Vagina (tissue), 2 donors: ENCODE measurements at regions not wholly inside any gene's neighbourhood (a gene's known extent, or its start where the extent isn't known, plus 50 kb on each side); places are given as distances from the start of the nearest gene placed in this dataset.

Source experiments
- DNase-seq, 2 donors: peaks; one replicate each; pipeline ENCODE4 v3.0.0-alpha.2; 2017; ENCODE audit errors: extremely low spot score in 2 of 2
- H3K27ac ChIP-seq: fragments of 200-600 bp; sonication (generic); one replicate; pipeline ENCODE4 v1.5.1; 2019
- H3K27me3 ChIP-seq: fragments of 200-600 bp; sonication (generic); one replicate; pipeline ENCODE4 v1.5.1; 2019
- H3K36me3 ChIP-seq, 2 donors: fragments of 200-600 bp; sonication (generic); one replicate each; pipeline ENCODE4 v1.5.1; 2017 to 2019
- H3K4me1 ChIP-seq: fragments of 200-600 bp; sonication (generic); one replicate; pipeline ENCODE4 v1.5.1; 2019
- H3K4me3 ChIP-seq, 2 donors: fragments of 200-600 bp; sonication (generic); 1 replicate in 1 of 2; 2 replicates in 1 of 2; pipeline ENCODE4 v1.5.1; 2016 to 2019
- H3K9me3 ChIP-seq: fragments of 200-600 bp; sonication (generic); one replicate; pipeline ENCODE4 v1.5.1; 2019
- POLR2A ChIP-seq, 2 donors: fragments of 450-650 bp; IDR thresholded peaks; one replicate each; pipeline ENCODE4 v1.6.1; 2017; ENCODE audit warnings: antibody characterized with exemption in 2 of 2, mild to moderate bottlenecking in 2 of 2, moderate library complexity in 2 of 2
- POLR2AphosphoS5 ChIP-seq, 2 donors: sonication (generic); formaldehyde crosslinking; IDR thresholded peaks; one replicate each; pipeline ENCODE4 v1.9.0; 2017; ENCODE audit warnings: antibody characterized with exemption in 2 of 2, mild to moderate bottlenecking in 2 of 2, low read depth in 1 of 2; ENCODE audit not compliant: insufficient read depth in 1 of 2
- intact Hi-C: fragments of 100-400 bp; cut with DNase I; formaldehyde crosslinking; loops from one replicate; pipeline ENCODE4 v1.15.1; 2023
- TF ChIP-seq, protein P1 (sequence below), 3 experiments: fragments of 450-650 bp in 2 of 3; fragments of 200-600 bp in 1 of 3; sonication (generic) in 1 of 3; IDR thresholded peaks; one replicate each; pipeline ENCODE4 v1.5.1; 2017 to 2019; ENCODE audit warnings: antibody characterized with exemption in 3 of 3, mild to moderate bottlenecking in 2 of 3, moderate library complexity in 2 of 3

DNA sequence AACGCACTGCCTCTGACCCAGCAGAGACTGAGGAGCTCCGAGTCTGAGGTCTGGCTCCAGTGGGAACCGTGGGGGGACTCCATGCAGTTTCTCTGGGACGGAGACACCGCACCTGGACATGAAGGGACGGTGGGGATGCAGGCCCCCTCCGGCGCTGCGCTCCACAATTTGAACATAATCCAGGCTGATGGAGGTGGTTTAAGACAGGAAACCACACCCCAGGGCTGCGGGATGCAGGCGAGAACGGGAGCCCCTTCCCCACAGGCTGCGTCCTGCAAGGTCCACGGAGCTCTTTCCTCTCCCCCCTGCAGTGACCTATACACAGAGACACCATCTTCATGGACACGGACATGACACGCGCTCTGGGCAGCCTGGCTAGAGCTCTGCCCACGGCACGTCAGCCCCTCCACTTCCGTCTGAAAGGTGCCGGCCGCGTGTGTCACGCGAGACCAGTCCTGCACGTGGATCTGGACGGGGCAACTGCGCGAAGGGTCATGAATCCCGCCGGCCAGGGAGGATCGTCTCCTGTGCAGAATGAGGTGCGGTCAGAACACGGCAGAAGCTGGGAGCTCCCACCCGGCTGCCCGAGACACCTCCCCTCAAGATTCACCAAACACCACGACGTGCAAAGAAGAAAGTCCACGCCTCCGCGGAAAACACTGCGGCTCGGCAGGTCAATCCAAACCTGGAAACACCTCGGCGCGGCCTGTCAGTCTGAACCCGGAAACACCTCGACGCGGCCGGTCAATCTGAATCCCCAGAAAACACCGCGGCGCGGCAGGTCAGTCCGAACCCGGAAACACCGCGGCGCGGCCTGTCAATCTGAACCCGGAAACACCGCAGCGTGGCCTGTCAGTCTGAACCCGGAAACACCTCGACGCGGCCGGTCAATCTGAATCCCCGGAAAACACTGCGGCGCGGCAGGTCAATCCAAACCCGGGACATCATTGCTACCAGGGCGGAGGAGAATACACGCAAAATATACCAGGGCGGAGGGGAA is 212.4 kb downstream of the BRD1 start:
- TF ChIP-seq POLR2A (IDR thresholded peaks at IDR 0.05) (no peak), POLR2AphosphoS5 (IDR thresholded peaks at IDR 0.05; ENCODE audit: insufficient read depth in 1 of 2, low read depth in 1 of 2) (no peak)
- TF ChIP-seq, protein P1, sequence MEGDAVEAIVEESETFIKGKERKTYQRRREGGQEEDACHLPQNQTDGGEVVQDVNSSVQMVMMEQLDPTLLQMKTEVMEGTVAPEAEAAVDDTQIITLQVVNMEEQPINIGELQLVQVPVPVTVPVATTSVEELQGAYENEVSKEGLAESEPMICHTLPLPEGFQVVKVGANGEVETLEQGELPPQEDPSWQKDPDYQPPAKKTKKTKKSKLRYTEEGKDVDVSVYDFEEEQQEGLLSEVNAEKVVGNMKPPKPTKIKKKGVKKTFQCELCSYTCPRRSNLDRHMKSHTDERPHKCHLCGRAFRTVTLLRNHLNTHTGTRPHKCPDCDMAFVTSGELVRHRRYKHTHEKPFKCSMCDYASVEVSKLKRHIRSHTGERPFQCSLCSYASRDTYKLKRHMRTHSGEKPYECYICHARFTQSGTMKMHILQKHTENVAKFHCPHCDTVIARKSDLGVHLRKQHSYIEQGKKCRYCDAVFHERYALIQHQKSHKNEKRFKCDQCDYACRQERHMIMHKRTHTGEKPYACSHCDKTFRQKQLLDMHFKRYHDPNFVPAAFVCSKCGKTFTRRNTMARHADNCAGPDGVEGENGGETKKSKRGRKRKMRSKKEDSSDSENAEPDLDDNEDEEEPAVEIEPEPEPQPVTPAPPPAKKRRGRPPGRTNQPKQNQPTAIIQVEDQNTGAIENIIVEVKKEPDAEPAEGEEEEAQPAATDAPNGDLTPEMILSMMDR (IDR thresholded peaks at IDR 0.05): no peak
- DNase-seq: no peak
- intact Hi-C loops: no loop called here
- Histone ChIP-seq H3K9me3 (no peaks in the 10 kb centered on the region), H3K36me3 (no peaks in the 10 kb centered on the region), H3K27me3 (no peaks in the 10 kb centered on the region), H3K4me1 (no peaks in the 10 kb centered on the region), H3K4me3 (no peak overlapping the region), H3K27ac (no peak overlapping the region)

DNA sequence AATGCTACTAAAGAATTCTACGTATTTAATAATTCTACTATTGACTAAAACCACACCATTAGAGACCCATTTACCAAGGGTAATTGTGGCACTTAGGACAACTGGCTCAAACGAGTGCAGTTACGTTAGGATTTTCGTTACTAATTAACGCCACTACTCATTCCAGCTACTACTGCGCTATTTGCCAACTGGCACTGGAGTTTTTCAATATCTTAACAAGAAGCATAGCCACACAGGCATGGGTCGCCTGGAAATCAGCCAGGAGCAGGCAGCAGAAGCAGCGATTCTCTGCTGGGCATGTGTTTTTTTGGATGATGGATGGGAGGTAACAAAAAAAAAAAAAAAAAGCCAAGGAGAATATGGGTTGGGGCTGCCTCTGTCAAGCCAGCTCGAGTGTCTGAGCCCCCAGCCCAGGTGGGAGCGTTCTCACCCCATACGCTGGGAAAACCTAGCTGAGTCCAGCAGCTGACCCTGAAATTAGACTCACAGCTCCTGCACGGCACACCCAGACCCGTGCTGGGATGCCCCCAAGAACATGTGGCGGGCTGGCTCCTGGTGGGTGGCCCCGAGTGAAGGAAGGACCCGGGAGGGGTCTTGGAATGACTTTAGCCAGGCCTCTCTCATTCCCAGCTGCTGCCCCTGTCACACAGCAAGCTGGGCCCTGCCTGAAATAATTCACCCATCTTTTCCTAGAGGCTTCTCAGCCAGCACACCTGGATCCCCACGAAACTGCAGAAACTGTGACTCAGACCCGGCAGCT is 214.0 kb downstream of the BRD1 start:
- TF ChIP-seq, protein P1 (IDR thresholded peaks at IDR 0.05): no peak
- TF ChIP-seq POLR2A (IDR thresholded peaks at IDR 0.05) (no peak), POLR2AphosphoS5 (IDR thresholded peaks at IDR 0.05; ENCODE audit: insufficient read depth in 1 of 2, low read depth in 1 of 2) (no peak)
- intact Hi-C loops: no loop called here

DNA sequence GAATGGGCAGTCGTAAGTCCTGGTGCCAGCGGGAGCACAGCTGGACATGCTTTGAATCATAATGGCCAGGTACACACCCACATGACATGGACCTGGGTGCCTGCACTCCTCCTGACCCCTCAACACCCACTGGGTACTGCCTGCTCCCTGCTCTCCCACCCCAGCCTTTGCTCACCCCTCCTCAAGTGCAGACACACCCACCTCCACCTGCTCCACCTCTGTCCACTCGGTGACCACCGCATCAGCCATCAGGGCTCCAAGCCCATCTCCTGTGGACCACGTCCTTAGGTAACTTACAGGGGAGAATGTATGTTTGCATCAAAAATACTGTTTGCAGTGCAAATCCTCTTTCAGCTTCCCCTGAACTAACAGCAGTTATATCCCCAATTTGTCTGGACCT is 214.6 kb downstream of the BRD1 start:
- H3K9me3 ChIP-seq: no peaks in the 10 kb centered on the region
- DNase-seq: no peak
- H3K27ac ChIP-seq: no peak overlapping the region
- intact Hi-C loops: no loop called here
- H3K36me3 ChIP-seq: no peaks in the 10 kb centered on the region
- no peaks in the 10 kb centered on the region for H3K4me1 ChIP-seq
- H3K4me3 ChIP-seq: no peak overlapping the region
- TF ChIP-seq, protein P1 (IDR thresholded peaks at IDR 0.05): no peak
- no peak for TF ChIP-seq POLR2A (IDR thresholded peaks at IDR 0.05)
- TF ChIP-seq POLR2AphosphoS5 (IDR thresholded peaks at IDR 0.05; ENCODE audit: insufficient read depth in 1 of 2, low read depth in 1 of 2): no peak
- H3K27me3 ChIP-seq: no peaks in the 10 kb centered on the region

More for the DNA sequence above, 214.0 kb downstream of the BRD1 start:
- H3K4me1 ChIP-seq: no peaks in the 10 kb centered on the region
- no peaks in the 10 kb centered on the region for H3K27me3 ChIP-seq
- no peaks in the 10 kb centered on the region for H3K36me3 ChIP-seq
- no peaks in the 10 kb centered on the region for H3K9me3 ChIP-seq
- no peak for DNase-seq
- no peak overlapping the region for H3K27ac ChIP-seq
- H3K4me3 ChIP-seq: no peak overlapping the region

DNA sequence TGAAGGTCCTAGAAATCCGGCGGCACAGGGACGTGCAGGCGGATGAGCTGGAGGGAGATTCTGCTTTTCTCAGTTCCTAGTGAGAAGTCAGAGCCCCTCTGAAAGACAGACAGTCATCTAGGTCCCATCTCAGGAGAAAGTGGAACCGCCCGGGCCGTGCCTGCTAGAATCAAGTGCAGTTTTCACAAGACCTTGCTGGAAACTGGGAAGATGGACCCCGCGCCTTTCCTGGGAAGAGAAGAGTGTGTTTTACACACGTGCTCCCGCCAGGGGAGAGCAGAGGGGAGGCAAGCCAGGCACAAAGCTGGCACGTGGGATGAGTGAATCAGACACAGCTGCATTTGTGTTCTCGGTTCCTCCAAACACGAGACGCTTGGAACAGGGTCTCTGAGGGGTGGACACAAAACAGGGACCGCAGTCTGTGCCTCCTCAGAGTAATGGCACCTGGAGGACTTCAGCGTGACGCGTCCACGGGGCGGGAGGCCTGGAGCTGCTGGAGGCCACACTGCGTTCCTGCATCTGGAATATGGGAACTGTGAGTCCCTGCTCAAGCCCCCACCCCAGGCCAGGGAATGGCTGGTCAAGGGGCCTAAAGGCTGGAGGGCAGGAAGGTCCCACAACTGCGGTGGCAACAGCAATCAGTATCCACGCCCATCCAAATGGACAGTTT is 218.3 kb downstream of the BRD1 start:
- intact Hi-C loops: no loop called here
- Histone ChIP-seq H3K9me3 (no peaks in the 10 kb centered on the region), H3K4me3 (no peak overlapping the region), H3K4me1 (no peaks in the 10 kb centered on the region), H3K27ac (no peak overlapping the region), H3K36me3 (no peaks in the 10 kb centered on the region), H3K27me3 (no peaks in the 10 kb centered on the region)
- no peak for DNase-seq
- no peak for TF ChIP-seq POLR2A (IDR thresholded peaks at IDR 0.05)
- TF ChIP-seq, protein P1 (IDR thresholded peaks at IDR 0.05): no peak
- TF ChIP-seq POLR2AphosphoS5 (IDR thresholded peaks at IDR 0.05; ENCODE audit: insufficient read depth in 1 of 2, low read depth in 1 of 2): no peak
